ENCODE measurements at regions not wholly inside any gene's neighbourhood (a gene's known extent, or its start where the extent isn't known, plus 50 kb on each side); places are given as distances from the start of the nearest gene placed in this dataset.

DNA sequence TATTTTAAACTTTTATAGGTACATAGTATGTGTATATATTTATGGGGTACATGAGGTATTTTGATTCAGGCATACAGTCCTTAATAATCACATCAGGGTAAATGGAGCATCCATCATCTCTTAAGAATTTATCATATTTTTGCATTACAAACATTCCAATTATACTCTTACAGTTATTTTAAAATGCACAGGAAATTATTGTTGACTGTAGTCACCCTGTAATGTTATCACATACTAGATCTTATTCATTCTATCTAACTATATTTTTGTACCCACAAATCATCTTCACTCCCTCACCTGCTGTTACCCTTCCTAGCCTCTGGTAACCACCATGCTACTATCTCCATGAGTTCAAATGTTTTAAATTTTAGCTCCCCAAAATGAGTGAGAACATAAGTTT, 56.3 kb upstream of the FAM3C start:
- DNase-seq (ENCODE audit: low read depth in 2 of 3, low spot score in 1 of 3): no peak

DNA sequence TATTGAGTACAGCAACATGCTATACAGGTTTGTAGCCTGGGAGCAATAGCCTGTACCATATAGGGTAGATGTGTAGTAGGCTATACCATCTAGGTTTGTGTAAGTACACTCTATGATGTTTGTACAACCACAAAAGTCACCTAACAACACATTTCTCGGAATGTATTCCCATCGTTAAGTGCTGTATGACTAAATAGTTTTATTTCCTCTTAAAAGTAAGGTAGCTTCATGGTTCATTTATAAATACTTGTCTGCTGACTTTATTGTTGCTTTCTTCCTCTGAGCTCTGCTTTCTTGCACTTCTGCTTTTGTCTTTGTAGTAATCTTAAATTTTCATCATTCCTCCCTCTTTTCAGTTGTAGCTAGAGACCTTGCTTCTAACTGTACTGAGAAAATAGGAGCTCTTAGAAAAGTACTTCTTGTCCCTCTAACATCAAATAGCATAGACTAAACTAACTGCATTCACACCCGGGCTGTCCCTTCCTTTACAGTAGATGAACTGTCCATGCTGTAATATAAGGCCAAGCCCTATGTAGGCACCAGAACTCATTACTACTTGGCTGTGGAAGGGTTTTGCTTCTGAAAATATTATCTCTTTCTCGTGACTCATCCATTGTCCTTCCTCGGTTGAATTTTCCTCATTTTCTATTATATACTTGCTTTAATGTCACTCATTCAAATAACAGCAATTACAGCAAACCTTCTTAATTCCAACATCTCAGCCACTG, 55.4 kb upstream of the FAM3C start:
- DNase-seq (ENCODE audit: low read depth in 2 of 3, low spot score in 1 of 3): no peak

DNA sequence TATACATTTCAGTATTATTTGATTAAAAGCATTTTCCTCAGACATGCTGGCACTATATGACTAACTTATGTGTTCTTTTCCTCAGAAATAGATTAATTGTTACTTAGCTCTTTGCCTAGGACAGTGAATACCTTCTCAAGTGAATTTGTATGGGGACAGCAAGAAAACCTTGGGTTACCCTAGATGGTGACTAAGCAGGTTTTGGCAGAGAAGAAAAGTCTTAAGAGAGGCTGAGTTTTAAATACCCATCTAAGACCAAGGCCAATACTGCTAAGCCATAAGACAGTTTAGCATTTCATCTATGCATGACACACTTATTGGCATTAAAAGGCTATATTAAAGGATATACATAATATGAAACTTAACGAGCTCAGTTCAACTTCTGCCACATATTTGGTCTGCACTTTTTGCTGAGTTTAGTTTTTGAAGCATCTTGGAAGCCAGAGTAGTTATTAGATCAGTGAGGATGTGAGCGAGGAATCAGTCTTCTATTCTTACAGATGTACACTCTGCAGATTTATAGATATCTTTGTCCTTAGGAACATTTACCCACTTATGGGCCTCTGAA, 54.6 kb upstream of the FAM3C start:
- DNase-seq (ENCODE audit: low read depth in 2 of 3, low spot score in 1 of 3): no peak

DNA sequence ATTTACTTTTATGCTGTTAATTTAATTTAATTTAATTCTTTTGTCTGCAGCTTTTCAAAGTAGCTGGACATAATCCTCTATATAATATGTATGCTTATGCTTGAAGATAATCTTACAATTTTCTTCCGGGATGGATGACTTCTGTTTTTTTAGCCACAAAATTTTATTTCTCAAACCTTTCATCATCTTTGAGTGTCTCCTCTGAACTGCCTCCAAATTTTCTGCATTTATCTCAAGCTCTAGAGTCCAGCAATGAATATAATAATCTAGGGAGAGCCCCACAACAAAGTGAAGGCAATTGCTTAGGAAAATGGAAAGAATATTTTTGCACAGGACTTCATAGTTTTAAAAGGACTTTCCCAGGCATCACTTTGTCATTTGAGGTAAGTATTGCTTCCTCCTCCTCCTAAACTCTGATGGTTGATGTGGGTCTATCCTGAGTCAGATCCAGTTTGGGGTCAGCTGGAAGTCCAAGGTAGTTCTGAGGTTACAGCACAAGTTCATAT, 53.7 kb upstream of the FAM3C start:
- DNase-seq (ENCODE audit: low read depth in 2 of 3, low spot score in 1 of 3): no peak

DNA sequence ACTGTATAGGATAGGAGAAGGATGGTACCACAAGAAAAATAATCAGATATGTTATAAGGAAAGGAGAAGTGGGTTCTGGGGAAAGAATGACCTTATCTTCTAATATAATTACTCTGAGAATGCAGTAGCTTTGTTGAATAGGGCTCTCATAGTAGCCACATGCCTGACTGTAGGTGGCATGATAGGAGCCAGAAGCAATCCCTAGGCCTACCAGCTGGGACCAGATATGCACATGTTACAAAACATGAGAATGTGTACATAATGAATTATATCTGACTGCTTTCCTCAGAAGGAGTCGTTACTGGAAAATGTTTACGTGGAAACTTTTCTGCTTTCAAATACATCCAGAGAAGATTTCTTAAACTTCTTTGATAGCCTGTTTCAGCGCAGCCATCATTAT, 53.2 kb upstream of the FAM3C start:
- no peak for DNase-seq (ENCODE audit: low read depth in 2 of 3, low spot score in 1 of 3)

DNA sequence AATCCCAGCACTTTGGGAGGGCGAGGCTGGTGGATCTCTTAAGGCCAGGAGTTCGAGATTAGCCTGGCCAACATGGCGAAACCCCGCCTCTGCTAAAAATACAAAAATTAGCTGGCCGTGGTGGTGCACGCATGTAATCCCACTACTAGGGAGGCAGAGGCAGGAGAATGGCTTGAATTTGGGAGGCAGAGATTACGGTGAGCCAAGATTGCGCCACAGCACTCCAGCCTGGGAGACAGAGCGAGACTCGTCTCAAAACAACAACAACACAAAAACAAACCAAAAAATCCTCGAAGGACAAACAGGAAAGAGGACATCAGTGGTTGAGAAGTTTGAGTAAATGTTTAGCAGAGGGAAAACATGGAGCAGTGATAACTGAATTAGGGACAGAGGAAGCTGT, 52.3 kb upstream of the FAM3C start:
- no peak for DNase-seq (ENCODE audit: low read depth in 2 of 3, low spot score in 1 of 3)

DNA sequence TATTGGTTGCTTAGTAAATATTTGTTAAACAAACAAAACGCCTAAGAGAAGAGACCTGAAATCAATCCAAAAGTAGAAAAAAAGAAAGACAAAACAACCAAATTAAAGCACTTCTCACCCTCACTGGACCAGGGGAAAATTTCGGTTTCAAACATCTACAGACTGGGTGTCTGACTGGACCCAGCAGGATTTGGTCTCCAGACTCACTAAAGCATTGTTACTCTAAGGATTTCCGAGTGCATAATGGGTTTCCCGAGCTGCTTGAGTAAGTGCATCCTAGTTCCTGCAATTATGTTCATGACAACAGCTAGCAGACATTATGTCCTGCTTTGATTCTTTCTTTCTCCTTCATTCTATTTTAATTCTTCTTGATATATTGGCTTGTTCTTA, 51.8 kb upstream of the FAM3C start:
- DNase-seq (ENCODE audit: low read depth in 2 of 3, low spot score in 1 of 3): no peak

DNA sequence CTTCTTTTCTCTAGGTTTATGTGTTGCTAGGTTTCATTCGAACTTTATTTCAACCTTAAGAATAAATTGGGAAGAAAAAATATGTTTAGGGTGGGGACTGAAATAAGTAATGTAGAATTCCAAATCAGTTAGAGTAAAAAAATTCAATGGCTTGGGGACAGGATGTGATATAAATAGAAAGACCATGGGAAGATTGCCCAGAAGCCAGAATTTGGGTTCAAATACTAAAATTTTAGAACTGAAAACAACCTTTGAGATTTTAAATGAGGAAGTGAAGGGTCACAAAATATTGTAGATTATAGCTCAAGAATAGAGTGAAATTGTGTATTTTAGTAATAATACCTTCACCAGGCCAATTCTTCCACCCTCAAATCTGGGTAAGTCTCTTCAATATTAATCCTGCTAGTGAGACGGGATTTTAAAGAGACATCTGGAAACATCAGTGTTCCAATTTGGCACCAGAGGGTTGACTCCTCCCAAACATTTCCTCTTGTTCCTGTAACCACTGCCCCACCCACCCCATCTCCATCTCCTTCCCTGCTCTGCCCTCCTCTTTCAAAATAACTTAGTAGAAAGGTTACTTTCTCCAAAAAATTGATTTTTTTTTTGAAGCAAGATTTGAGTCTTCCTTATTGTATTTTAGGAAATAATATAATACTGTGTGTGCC, 51.3 kb upstream of the FAM3C start:
- DNase-seq (ENCODE audit: low read depth in 2 of 3, low spot score in 1 of 3): no peak

DNA sequence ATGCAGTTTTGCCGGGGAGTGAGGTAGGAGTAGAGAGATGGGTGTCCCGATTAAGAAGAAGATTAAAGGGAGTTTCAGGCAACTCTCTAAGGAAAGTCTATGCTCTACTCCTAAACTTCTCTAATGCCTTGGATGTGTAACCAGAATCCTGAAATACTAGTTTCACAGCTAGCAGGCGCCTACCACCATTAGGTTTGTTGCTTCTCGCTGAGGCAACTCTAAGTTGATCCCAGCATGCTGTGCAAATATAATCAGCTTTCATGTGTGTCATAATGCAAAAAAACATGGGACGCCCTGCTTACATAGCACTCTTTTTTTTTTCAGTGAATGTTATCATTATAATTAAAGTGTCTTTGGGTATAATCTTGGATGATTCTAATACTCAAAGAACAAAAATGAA, 50.4 kb upstream of the FAM3C start:
- DNase-seq (ENCODE audit: low read depth in 2 of 3, low spot score in 1 of 3): no peak

Measured in stimulated activated CD4-positive, alpha-beta T cell treated with anti-CD3 and anti-CD28 coated beads, Interleukin-12 subunit alpha, Interleukin-12 subunit beta, amount 100 ng/mL, for 48 hours (primary cell).